B cell (primary cell): ENCODE measurements at regions not wholly inside any gene's neighbourhood (a gene's known extent, or its start where the extent isn't known, plus 50 kb on each side); places are given as distances from the start of the nearest gene placed in this dataset.

Experiments
- ATAC-seq: fragments of 200-7000 bp; cut with Tn5 transposase; one replicate; pipeline ENCODE4 v1.10.0; 2021; ENCODE audit warnings: low read depth, mild to moderate bottlenecking, moderate number of reproducible peaks, moderate library complexity
- CTCF ChIA-PET: fragments of 350-600 bp; sonication (Branson Sonifier 250); formaldehyde crosslinking; loops from one replicate; lab custom pipeline; 2021; ENCODE audit warnings: antibody characterized with exemption, inconsistent platforms; lab: Charles Lee
- POLR2A ChIA-PET: fragments of 350-600 bp; sonication (Branson Sonifier 250); formaldehyde crosslinking; loops from one replicate; lab custom pipeline; 2021; ENCODE audit warnings: antibody characterized with exemption; lab: Charles Lee
- DNase-seq: peaks from one replicate; pipeline ENCODE4 v3.0.0; 2013
- H2AFZ ChIP-seq: 2 replicates; pipeline ENCODE4 v1.6.1; 2012; ENCODE audit warnings: mild to moderate bottlenecking, low read depth, low read length; ENCODE audit not compliant: insufficient read depth, poor library complexity, severe bottlenecking
- H3K27ac ChIP-seq, 2 donors: 1 replicate in 1 of 2; 2 replicates in 1 of 2; pipeline ENCODE4 v1.5.1; 2012 to 2013; ENCODE audit warnings: low read length in 2 of 2, mild to moderate bottlenecking in 2 of 2, moderate library complexity in 1 of 2
- H3K27me3 ChIP-seq, 4 experiments: fragments of 200-600 bp in 1 of 4; sonication (generic) in 1 of 4; replicated peaks in 1 of 4; 1 replicate in 2 of 4; 2 replicates in 2 of 4; pipeline versions ENCODE4 v1.6.1 to v1.7.0; 2013 to 2016; ENCODE audit warnings: low read length in 3 of 4, mild to moderate bottlenecking in 2 of 4, mixed read lengths in 1 of 4, moderate library complexity in 1 of 4; ENCODE audit not compliant: insufficient read depth in 4 of 4, control insufficient read depth in 3 of 4; ENCODE audit errors: control extremely low read depth in 1 of 4
- H3K36me3 ChIP-seq, 2 experiments: replicated peaks in 1 of 2; 1 replicate in 1 of 2; 2 replicates in 1 of 2; pipeline versions ENCODE4 v1.6.1 to v1.7.1; 2013; ENCODE audit warnings: low read length in 1 of 2; ENCODE audit not compliant: insufficient read depth in 2 of 2, control insufficient read depth in 1 of 2; ENCODE audit errors: control extremely low read depth in 1 of 2, extremely low read depth in 1 of 2
- H3K4me1 ChIP-seq, 2 donors: fragments of 200-600 bp in 1 of 2; sonication (generic) in 1 of 2; 1 replicate in 1 of 2; 2 replicates in 1 of 2; pipeline versions ENCODE4 v1.5.1 to v1.6.1; 2013 to 2017; ENCODE audit warnings: low read length in 2 of 2; ENCODE audit not compliant: control insufficient read depth in 2 of 2, insufficient read depth in 2 of 2
- H3K4me2 ChIP-seq: replicated peaks from 2 replicates; pipeline ENCODE3; 2012; ENCODE audit warnings: mild to moderate bottlenecking, low read depth, low read length; ENCODE audit not compliant: poor library complexity, severe bottlenecking
- H3K4me3 ChIP-seq, 5 experiments: fragments of 200-600 bp in 1 of 5; sonication (generic) in 1 of 5; 1 replicate in 3 of 5; 2 replicates in 2 of 5; pipeline versions ENCODE4 v1.5.1 to v1.7.0; 2011 to 2016; ENCODE audit warnings: low read length in 4 of 5, mild to moderate bottlenecking in 4 of 5, low read depth in 2 of 5, control low read depth in 1 of 5, moderate library complexity in 1 of 5; ENCODE audit not compliant: insufficient read depth in 1 of 5; ENCODE audit errors: control extremely low read depth in 1 of 5, extremely low read depth in 1 of 5
- H3K79me2 ChIP-seq: fragments of 200-600 bp; sonication (generic); one replicate; pipeline ENCODE4 v1.6.0; 2016; ENCODE audit warnings: low read length; ENCODE audit not compliant: control insufficient read depth, insufficient read depth
- H3K9ac ChIP-seq: fragments of 200-600 bp; sonication (generic); 2 replicates; pipeline ENCODE4 v1.6.1; 2017; ENCODE audit warnings: mild to moderate bottlenecking, low read length, moderate library complexity
- H3K9me3 ChIP-seq, 3 donors: one replicate each; pipeline versions ENCODE4 v1.6.1 to v1.7.1; 2013; ENCODE audit warnings: low read length in 2 of 3; ENCODE audit not compliant: control insufficient read depth in 2 of 3, insufficient read depth in 1 of 3; ENCODE audit errors: control extremely low read depth in 1 of 3
- H4K20me1 ChIP-seq: 2 replicates; pipeline ENCODE4 v1.6.0; 2012; ENCODE audit warnings: mild to moderate bottlenecking, low read length; ENCODE audit not compliant: insufficient read depth, control insufficient read depth, poor library complexity, severe bottlenecking
- H3K27ac Mint-ChIP-seq: one replicate; pipeline ENCODE4 v1.8.0; 2021; ENCODE audit warnings: mixed read lengths
- H3K27me3 Mint-ChIP-seq: one replicate; pipeline ENCODE4 v1.8.0; 2021; ENCODE audit warnings: mixed read lengths
- H3K4me1 Mint-ChIP-seq: one replicate; pipeline ENCODE4 v1.8.0; 2021; ENCODE audit warnings: mixed read lengths
- H3K4me3 Mint-ChIP-seq: one replicate; pipeline ENCODE4 v1.8.0; 2021; ENCODE audit warnings: mixed read lengths
- H3K9me3 Mint-ChIP-seq: one replicate; pipeline ENCODE4 v1.8.0; 2022; ENCODE audit warnings: mixed read lengths; ENCODE audit not compliant: insufficient read depth
- EZH2 ChIP-seq: IDR thresholded peaks from 2 replicates; pipeline ENCODE4 v1.6.1; 2012; ENCODE audit warnings: borderline replicate concordance, low read depth, mild to moderate bottlenecking, moderate library complexity, low read length; ENCODE audit not compliant: insufficient read depth, poor library complexity, severe bottlenecking
- WGBS: methylation state at CpG from one replicate; pipeline ENCODE4 v1.1.5; 2013; ENCODE audit warnings: missing lambda C conversion rate; ENCODE audit not compliant: insufficient coverage; 5-methylcytosine and 5-hydroxymethylcytosine counted together
- intact Hi-C: fragments of 100-400 bp; cut with micrococcal nuclease; formaldehyde crosslinking; loops from one replicate; pipeline ENCODE4 v1.10.0; 2022
- TF ChIP-seq, protein P1 (sequence below): fragments of 200-600 bp; IDR thresholded peaks from one replicate; pipeline ENCODE4 v1.8.0; 2022; ENCODE audit warnings: antibody characterized with exemption, mild to moderate bottlenecking

DNA sequence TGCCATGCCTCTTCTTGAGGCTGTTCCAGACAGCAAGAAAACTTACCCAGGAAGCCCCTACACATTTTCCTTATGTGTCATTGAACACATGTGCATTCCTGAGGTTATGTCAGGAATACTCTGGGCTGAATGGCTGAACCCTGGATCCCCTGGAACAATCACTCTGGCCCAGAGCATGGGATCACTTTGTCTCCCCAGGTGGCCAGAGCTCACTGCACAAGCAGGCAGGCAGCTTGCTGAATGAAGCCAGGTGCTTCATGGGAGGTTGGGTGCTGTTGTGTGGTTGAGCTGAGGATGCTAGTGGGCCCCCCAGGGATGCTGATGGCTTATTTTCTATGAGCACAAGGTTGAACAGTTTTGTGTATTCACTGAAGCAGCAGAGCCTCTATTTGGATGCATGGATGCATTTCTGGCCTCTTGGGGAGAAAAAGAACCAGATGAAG lies 54.7 kb upstream of the NPTX2 start:
- Mint-ChIP-seq H3K4me3 (no peak overlapping the region), H3K27ac (no peak overlapping the region), H3K27me3 (peaks cover 17% of the 10 kb centered on the region), H3K4me1 (no peaks in the 10 kb centered on the region), H3K9me3 (no peaks in the 10 kb centered on the region)
- no peaks in the 10 kb centered on the region for H3K36me3 ChIP-seq
- TF ChIP-seq, protein P1, sequence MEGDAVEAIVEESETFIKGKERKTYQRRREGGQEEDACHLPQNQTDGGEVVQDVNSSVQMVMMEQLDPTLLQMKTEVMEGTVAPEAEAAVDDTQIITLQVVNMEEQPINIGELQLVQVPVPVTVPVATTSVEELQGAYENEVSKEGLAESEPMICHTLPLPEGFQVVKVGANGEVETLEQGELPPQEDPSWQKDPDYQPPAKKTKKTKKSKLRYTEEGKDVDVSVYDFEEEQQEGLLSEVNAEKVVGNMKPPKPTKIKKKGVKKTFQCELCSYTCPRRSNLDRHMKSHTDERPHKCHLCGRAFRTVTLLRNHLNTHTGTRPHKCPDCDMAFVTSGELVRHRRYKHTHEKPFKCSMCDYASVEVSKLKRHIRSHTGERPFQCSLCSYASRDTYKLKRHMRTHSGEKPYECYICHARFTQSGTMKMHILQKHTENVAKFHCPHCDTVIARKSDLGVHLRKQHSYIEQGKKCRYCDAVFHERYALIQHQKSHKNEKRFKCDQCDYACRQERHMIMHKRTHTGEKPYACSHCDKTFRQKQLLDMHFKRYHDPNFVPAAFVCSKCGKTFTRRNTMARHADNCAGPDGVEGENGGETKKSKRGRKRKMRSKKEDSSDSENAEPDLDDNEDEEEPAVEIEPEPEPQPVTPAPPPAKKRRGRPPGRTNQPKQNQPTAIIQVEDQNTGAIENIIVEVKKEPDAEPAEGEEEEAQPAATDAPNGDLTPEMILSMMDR, result no peak
- H2AFZ ChIP-seq, result no peak overlapping the region
- POLR2A ChIA-PET, result no interaction called here
- H3K4me1 ChIP-seq, result no peaks in the 10 kb centered on the region
- intact Hi-C loops, result no loop called here
- H4K20me1 ChIP-seq, result no peaks in the 10 kb centered on the region
- H3K27me3 ChIP-seq, result peaks cover 0 to 7% (median 3%) of the 10 kb centered on the region in 4 experiments
- no peak for DNase-seq
- CTCF ChIA-PET, result no interaction called here
- H3K9me3 ChIP-seq, result peaks cover 0 to 25% (median 0%) of the 10 kb centered on the region in 3 donors
- no peak for ATAC-seq
- H3K4me2 ChIP-seq, result no peak overlapping the region
- H3K9ac ChIP-seq, result no peak overlapping the region
- no peak overlapping the region for H3K27ac ChIP-seq
- no peaks in the 10 kb centered on the region for H3K79me2 ChIP-seq
- H3K4me3 ChIP-seq, result no peak overlapping the region

DNA sequence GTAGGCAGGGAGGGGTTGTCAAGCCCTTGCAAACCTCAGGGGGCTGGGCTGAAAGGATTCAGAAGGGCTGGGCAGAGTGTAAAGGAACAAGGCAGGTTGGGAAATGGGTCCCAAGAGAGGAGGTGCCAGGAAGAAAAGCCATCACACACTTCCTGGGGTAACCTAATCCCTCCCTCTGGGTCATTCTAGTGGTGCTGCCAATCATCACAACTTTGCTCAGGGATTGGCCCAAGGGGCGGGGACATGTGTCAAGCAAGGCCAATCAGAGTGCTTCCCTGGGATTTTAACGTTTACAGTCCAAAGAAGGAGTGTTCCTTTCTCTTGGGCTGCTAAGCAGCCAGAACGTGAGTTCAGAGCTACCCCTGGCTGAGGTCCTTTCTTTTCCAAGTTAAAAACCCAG lies 57.1 kb upstream of the NPTX2 start:
- no peak for DNase-seq
- no peak overlapping the region for H3K27ac Mint-ChIP-seq
- no peaks in the 10 kb centered on the region for H3K4me1 Mint-ChIP-seq
- Histone ChIP-seq H3K9me3 (peaks cover 0 to 33% (median 0%) of the 10 kb centered on the region in 3 donors), H3K36me3 (no peaks in the 10 kb centered on the region), H3K4me2 (no peak overlapping the region), H3K27ac (no peak overlapping the region), H4K20me1 (no peaks in the 10 kb centered on the region), H3K27me3 (peaks cover 0 to 7% (median 0%) of the 10 kb centered on the region in 4 experiments), H3K9ac (no peak overlapping the region), H3K79me2 (no peaks in the 10 kb centered on the region), H2AFZ (no peak overlapping the region), H3K4me1 (no peaks in the 10 kb centered on the region), H3K4me3 (no peak overlapping the region)
- ATAC-seq, result no peak
- H3K27me3 Mint-ChIP-seq, result peaks cover 11% of the 10 kb centered on the region
- no peak overlapping the region for H3K4me3 Mint-ChIP-seq
- no peaks in the 10 kb centered on the region for H3K9me3 Mint-ChIP-seq
- intact Hi-C loops, result no loop called here
- TF ChIP-seq, protein P1, result no peak
- no peak for TF ChIP-seq EZH2
- ChIA-PET POLR2A (no interaction called here), CTCF (no interaction called here)
- WGBS, result 53% methylated on average over 3 of the region's 3 CpGs
